ENCODE measurements at regions not wholly inside any gene's neighbourhood (a gene's known extent, or its start where the extent isn't known, plus 50 kb on each side); places are given as distances from the start of the nearest gene placed in this dataset.

DNA sequence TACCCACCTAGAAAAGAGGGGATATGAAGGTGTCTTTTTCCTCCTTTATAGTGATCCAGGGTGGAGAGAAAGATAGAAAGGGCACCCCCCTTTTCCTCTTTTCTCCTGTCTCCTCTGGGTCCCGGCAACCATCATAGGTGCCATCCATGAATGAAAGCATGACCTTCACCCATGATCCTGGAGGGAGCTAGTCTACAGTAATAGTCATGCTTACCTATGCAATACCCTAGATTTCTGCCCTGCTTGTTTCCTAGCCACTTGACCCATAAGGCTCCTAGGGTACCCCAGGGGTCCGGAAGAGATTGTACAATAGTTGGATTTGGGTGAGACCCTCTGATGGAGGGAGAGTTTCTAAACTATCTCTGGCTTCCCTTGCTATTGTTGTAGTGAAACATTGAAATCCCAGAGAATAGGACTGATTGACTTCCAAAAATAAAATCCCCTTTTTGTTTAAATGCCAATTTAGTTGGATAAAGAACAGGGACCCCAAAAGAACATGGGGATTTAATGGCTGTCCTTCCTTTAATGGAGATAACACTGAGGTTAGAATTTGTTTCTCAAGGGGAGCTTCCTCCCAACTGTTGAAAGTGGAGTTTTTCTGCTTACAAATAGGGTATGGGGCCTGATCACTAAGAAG lies 366.8 kb upstream of the KHDRBS2 start:
- TF ChIP-seq CREB1 (IDR thresholded peaks at IDR 0.05; ENCODE audit: low read depth): no peak
- no peak for TF ChIP-seq TAF1 (IDR thresholded peaks at IDR 0.05; ENCODE audit: low read depth)
- no peak for TF ChIP-seq FOXM1 (IDR thresholded peaks at IDR 0.05; ENCODE audit: borderline replicate concordance, low read depth)
- TF ChIP-seq EP300 (IDR thresholded peaks at IDR 0.05; ENCODE audit: borderline replicate concordance): no peak
- TF ChIP-seq, protein P1, sequence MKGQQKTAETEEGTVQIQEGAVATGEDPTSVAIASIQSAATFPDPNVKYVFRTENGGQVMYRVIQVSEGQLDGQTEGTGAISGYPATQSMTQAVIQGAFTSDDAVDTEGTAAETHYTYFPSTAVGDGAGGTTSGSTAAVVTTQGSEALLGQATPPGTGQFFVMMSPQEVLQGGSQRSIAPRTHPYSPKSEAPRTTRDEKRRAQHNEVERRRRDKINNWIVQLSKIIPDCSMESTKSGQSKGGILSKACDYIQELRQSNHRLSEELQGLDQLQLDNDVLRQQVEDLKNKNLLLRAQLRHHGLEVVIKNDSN (IDR thresholded peaks at IDR 0.05): peak; percentile 20; the same call in 1 of the 2 replicates
- TF ChIP-seq ZBTB7A (IDR thresholded peaks at IDR 0.05; ENCODE audit: low read depth): no peak

DNA sequence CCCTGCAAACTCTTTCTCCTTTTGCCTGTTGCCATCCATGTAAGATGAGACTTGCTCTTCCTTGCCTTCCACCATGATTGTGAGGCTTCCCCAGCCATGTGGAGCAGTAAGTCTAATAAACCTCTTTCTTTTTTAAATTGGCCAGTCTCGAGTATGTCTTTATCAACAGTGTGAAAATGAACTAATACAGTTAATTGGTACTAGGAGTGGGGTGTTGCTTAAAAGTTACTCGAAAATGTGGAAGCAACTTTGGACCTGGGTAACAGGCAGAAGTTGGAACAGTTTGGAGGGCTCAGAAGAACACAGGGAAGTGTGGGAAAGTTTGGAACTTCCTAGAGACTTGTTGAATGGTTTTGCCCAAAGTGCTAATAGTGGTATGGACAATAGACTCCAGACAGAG lies 359.2 kb upstream of the KHDRBS2 start:
- TF ChIP-seq TCF12 (IDR thresholded peaks at IDR 0.05; ENCODE audit: low read depth) (no peak), CREB1 (IDR thresholded peaks at IDR 0.05; ENCODE audit: low read depth) (no peak), ZBTB7A (IDR thresholded peaks at IDR 0.05; ENCODE audit: low read depth) (no peak), RAD21 (IDR thresholded peaks at IDR 0.05; ENCODE audit: low read depth) (no peak), FOXM1 (IDR thresholded peaks at IDR 0.05; ENCODE audit: borderline replicate concordance, low read depth) (no peak)

DNA sequence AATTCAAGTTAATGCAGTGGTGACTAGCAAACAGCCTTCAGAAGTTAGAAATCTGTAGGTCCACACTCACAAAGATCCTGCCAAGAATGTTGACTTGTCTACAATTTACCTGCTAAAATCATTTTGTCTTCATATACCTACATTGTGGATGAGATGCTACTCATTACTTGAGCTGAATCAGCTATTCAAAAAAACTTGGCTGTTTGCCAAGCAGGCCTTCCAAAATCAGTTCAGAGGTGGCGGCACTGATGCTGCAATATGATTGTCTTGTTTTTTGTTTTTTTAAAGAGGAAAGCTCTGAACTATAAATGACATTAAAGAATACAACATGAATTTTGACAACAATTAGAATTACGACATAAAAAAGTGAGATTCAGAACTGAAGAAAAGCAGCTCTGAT lies 354.7 kb upstream of the KHDRBS2 start:
- TF ChIP-seq NFIC (IDR thresholded peaks at IDR 0.05) (peak; percentile 67), CEBPB (IDR thresholded peaks at IDR 0.05) (no peak)

DNA sequence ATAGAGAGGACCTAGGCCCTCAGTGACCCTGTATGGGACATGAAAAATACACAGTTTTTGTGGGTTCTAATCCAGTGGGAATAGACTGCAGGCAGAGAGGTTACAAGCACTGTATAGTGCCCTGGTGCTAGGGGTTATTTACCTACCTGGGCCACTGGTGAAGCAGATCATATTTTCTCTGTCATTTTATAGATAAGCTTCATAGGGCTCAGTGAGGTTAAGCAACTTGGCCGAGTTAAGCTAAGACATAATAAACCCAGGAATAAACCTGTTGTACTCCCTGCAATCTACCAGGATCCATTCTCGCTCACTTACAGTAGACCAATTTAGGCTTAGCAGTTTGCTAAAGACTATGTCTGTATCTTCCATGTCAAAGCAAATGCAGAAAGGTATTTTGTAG lies 340.6 kb upstream of the KHDRBS2 start:
- TF ChIP-seq, protein P2, sequence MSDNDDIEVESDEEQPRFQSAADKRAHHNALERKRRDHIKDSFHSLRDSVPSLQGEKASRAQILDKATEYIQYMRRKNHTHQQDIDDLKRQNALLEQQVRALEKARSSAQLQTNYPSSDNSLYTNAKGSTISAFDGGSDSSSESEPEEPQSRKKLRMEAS (IDR thresholded peaks at IDR 0.05): no peak
- TF ChIP-seq FOXM1 (IDR thresholded peaks at IDR 0.05; ENCODE audit: borderline replicate concordance, low read depth) (no peak), CEBPB (IDR thresholded peaks at IDR 0.05) (no peak), EP300 (IDR thresholded peaks at IDR 0.05; ENCODE audit: borderline replicate concordance) (no peak), CREB1 (IDR thresholded peaks at IDR 0.05; ENCODE audit: low read depth) (no peak), TCF12 (IDR thresholded peaks at IDR 0.05; ENCODE audit: low read depth) (no peak)

DNA sequence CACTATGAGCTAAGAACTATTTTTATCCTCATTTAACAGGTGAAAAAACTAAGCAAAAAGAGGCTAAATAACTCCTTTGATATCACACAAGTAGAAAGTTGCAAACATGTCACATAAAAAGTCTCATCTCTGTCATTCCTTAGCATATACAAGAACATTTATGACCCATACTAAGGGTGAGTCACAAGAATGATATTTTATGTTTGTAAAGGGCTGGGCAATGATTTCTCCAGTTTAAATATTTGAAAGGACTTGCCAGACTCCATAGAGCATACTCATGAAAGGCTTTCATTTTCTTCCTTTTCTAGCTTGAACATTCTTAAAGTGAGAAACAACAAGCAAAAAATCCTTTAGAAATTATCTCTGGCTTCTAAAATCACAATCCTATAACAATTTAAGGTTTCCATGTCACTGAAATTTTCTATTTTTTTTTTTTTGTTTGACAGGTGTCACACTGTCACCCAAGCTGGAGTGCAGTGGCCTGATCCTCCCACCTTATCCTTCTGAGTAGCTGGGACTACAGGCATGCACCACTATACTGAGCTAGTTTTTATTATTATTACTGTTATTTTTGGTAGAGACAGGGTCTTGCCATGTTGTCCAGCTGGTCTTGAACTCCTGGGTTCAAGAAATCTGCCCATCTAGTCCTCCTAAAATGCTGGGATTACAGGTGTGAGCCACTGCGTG lies 338.0 kb upstream of the KHDRBS2 start:
- no peak for TF ChIP-seq EGR1 (IDR thresholded peaks at IDR 0.05)
- no peak for TF ChIP-seq NFIC (IDR thresholded peaks at IDR 0.05)
- TF ChIP-seq CREB1 (IDR thresholded peaks at IDR 0.05; ENCODE audit: low read depth): no peak
- TF ChIP-seq ZBTB7A (IDR thresholded peaks at IDR 0.05; ENCODE audit: low read depth): no peak
- TF ChIP-seq RAD21 (IDR thresholded peaks at IDR 0.05; ENCODE audit: low read depth): no peak
- TF ChIP-seq YY1 (IDR thresholded peaks at IDR 0.05; ENCODE audit: low read depth): no peak
- no peak for TF ChIP-seq EP300 (IDR thresholded peaks at IDR 0.05; ENCODE audit: borderline replicate concordance)
- no peak for TF ChIP-seq TAF1 (IDR thresholded peaks at IDR 0.05; ENCODE audit: low read depth)
- TF ChIP-seq FOXM1 (IDR thresholded peaks at IDR 0.05; ENCODE audit: borderline replicate concordance, low read depth): no peak
- TF ChIP-seq, protein P1 (IDR thresholded peaks at IDR 0.05): no peak
- TF ChIP-seq, protein P2 (IDR thresholded peaks at IDR 0.05): no peak
- TF ChIP-seq, protein P3, sequence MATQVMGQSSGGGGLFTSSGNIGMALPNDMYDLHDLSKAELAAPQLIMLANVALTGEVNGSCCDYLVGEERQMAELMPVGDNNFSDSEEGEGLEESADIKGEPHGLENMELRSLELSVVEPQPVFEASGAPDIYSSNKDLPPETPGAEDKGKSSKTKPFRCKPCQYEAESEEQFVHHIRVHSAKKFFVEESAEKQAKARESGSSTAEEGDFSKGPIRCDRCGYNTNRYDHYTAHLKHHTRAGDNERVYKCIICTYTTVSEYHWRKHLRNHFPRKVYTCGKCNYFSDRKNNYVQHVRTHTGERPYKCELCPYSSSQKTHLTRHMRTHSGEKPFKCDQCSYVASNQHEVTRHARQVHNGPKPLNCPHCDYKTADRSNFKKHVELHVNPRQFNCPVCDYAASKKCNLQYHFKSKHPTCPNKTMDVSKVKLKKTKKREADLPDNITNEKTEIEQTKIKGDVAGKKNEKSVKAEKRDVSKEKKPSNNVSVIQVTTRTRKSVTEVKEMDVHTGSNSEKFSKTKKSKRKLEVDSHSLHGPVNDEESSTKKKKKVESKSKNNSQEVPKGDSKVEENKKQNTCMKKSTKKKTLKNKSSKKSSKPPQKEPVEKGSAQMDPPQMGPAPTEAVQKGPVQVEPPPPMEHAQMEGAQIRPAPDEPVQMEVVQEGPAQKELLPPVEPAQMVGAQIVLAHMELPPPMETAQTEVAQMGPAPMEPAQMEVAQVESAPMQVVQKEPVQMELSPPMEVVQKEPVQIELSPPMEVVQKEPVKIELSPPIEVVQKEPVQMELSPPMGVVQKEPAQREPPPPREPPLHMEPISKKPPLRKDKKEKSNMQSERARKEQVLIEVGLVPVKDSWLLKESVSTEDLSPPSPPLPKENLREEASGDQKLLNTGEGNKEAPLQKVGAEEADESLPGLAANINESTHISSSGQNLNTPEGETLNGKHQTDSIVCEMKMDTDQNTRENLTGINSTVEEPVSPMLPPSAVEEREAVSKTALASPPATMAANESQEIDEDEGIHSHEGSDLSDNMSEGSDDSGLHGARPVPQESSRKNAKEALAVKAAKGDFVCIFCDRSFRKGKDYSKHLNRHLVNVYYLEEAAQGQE (IDR thresholded peaks at IDR 0.05; ENCODE audit: low read depth): no peak
- no peak for TF ChIP-seq CEBPB (IDR thresholded peaks at IDR 0.05)
- TF ChIP-seq TEAD4 (IDR thresholded peaks at IDR 0.05): no peak
- no peak for TF ChIP-seq TCF12 (IDR thresholded peaks at IDR 0.05; ENCODE audit: low read depth)

DNA sequence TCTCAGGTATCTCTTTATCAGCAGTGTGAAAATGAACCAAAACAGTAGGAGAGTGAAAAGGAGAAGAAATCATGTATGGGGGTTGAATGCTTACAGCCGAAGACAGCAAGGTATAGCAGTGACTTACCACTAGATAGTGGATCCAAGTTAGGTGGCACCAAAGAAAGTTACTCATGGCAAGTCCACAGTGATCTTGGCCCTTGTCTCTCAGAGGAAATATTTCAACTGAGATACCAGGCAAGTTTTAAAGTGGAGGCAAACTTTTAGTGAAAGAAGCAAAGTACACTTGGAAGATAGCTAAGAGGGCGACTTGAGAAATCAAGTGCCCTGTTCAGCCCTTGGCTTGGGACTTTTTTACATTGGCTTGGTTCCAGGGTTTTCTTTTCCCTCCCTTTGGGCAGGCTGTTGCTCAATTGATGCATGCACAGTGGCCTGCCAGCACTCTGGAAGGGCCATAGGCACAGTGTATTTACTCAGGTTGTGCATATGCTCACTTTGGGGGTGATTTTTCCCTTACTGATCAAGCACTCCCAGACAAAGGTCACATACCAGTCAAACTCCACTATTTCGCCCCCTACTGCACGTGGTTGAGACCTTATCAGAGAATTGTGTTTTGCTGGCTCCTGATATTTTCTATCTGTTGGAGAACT lies 329.5 kb upstream of the KHDRBS2 start:
- no peak for TF ChIP-seq CREB1 (IDR thresholded peaks at IDR 0.05; ENCODE audit: low read depth)
- TF ChIP-seq CEBPB (IDR thresholded peaks at IDR 0.05): no peak
- TF ChIP-seq EP300 (IDR thresholded peaks at IDR 0.05; ENCODE audit: borderline replicate concordance): no peak
- TF ChIP-seq, protein P2 (IDR thresholded peaks at IDR 0.05): no peak
- TF ChIP-seq NFIC (IDR thresholded peaks at IDR 0.05): no peak
- TF ChIP-seq TCF12 (IDR thresholded peaks at IDR 0.05; ENCODE audit: low read depth): no peak
- TF ChIP-seq ZBTB7A (IDR thresholded peaks at IDR 0.05; ENCODE audit: low read depth): no peak
- TF ChIP-seq RAD21 (IDR thresholded peaks at IDR 0.05; ENCODE audit: low read depth): no peak

DNA sequence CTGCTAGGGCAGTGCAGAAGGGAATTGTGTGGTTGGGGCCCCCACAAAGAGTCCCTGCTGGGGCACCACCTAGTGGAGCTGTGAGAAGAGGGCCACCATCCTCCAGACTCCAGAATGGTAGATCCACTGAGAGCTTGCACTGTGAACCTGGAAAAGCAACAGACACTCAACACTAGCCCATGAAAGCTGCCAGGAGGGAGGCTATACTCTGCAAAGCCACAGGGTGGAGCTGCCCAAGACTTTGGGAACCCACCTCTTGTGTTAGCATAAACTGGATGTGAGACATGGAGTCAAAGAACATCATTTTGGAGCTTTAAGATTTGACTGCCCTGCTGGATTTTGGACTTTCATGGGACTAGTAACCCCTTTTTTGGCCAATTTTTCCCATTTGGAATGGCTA lies 328.4 kb upstream of the KHDRBS2 start:
- TF ChIP-seq CEBPB (IDR thresholded peaks at IDR 0.05) (no peak), CREB1 (IDR thresholded peaks at IDR 0.05; ENCODE audit: low read depth) (no peak), YY1 (IDR thresholded peaks at IDR 0.05; ENCODE audit: low read depth) (no peak), RAD21 (IDR thresholded peaks at IDR 0.05; ENCODE audit: low read depth) (0 out of 2 replicates have a peak, but pooled peaks have one; percentile 2), TAF1 (IDR thresholded peaks at IDR 0.05; ENCODE audit: low read depth) (no peak)
